ENCODE measurements at regions not wholly inside any gene's neighbourhood (a gene's known extent, or its start where the extent isn't known, plus 50 kb on each side); places are given as distances from the start of the nearest gene placed in this dataset.
"Not testable (repeated sequence)": the region's sequence is repeated elsewhere in the genome, so short reads cannot be mapped to it uniquely, and the experiment has no call there.

DNA sequence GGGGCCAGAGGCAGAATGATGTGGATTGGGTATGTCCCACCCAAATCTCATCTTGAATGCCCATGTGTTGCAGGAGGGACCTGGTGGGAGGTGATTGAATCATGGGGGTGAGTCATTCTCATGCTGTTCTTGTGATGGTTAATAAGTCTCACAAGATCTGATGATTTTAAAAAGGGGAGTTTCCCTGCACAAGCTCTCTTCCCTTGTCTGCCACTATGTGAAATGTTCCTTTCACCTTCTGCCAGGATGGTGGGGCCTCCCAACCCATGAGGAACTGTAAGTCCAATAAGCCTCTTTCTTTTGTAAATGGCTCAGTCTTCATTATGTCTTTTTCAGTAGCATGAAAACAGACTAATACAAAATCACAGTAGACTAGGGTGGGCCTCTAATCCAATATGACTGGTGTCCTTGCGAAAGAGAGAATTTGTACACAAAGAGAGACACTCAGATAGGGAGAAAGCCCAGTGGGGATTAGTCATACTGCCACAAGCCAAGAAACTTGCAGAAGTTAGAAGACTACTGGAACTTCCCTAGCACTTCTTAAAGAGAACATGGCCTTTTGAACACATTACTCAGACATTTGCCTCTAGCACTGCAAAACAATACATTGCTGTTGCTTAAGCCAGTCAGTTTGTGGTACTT is 68.4 kb downstream of the ANXA1 start:
- DNase-seq = peak; percentile 80

DNA sequence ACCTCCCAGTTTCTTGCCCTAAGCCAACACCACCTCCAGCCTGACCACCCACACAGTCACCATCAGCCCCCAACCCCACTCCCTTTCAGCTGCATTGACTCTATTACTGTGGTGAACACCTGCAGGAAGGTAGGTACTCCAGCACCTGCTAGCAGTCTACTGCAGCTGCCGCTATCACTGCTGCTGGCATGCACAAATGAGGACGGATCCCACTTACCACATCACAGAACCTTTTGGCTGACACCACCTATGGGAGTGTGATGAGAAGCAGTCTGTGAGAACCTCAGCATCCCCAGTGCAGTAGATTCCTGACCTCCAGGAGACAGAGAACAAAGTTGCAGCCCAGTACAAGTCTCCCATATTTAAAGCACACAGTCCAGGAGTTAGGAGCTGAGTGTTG is 71.9 kb downstream of the ANXA1 start:
- DNase-seq = no peak

DNA sequence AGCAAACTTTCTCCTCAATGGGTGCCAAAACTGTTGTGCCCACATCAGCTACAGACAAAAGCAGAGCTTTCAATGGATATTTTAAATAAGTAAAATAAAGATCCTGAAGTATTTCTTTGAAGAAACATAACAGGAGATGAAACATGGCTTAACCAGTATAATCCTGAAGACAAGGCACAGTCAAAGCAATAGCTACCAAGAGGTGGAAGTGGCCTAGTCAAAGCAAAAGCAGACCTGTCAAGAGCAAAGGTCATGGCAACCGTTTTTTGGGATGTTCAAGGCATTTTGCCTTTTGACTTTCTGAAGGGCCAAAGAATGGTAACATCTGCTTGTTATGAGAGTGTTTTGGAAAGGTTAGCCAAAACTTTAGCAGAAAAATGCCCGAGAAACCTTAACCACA is 77.9 kb downstream of the ANXA1 start:
- no peak for DNase-seq

DNA sequence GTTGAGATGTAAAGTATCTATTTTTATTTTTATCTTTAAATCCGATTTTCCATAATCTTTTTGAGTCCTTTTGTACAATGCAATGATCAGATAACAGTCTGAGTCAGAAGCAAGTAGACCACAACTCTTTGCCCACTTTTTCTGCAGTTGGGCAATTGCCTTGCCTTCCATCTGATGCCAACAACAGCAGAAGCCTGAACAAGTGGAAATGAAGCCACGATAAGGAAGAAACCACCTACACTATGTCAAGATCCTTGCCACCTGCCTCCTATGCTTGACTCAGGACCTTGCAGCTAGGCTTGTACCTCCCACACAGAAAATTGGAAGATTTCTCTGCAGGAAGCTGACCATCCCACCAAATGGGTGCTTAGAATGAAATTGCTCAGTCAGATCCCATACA is 78.6 kb downstream of the ANXA1 start:
- DNase-seq = no peak

DNA sequence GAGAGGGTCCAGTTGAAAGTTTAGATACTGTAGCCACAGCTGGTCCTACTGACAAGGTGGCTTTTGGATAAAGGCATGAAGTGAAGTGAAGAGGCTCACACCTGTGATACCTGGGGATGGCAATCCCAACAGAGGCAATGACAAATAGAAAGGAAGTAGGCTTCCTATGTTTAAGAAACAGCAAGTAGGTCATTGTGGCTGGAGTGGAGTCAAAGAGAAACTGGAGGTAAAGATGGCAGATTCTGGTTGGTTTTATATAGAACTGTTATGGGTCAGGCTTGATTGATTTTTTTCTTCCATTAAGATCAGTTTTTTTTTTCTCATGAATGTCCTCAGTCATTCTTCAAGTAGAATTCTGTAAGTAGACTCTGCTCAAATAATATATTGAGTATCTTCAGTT is 79.5 kb downstream of the ANXA1 start:
- no peak for DNase-seq

- DNase-seq = no peak
Observed at GRCh38 chr9:73233359-73234007, 81.8 kb downstream of the ANXA1 start.

DNA sequence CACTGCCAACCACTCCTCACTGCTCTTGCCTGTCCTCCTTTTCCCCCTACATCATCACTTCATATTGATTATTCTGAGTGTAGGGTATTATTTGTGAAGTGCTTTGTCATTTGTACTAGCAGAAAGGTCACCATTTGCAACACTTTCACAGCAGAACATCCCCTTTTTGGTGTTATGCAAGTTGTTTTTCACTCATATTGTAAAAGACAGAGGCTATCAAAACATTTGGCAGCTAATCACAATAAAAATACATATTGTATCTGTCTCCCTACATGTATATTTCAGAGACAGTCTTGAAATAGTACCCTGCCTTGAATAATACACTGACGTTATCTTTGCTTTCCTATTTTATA is 82.3 kb downstream of the ANXA1 start:
- no peak for DNase-seq

- no peak for DNase-seq
Observed at GRCh38 chr9:73237140-73237539, 85.5 kb downstream of the ANXA1 start.

- DNase-seq = no peak
Observed at GRCh38 chr9:73239570-73240265, 88.1 kb downstream of the ANXA1 start.

DNA sequence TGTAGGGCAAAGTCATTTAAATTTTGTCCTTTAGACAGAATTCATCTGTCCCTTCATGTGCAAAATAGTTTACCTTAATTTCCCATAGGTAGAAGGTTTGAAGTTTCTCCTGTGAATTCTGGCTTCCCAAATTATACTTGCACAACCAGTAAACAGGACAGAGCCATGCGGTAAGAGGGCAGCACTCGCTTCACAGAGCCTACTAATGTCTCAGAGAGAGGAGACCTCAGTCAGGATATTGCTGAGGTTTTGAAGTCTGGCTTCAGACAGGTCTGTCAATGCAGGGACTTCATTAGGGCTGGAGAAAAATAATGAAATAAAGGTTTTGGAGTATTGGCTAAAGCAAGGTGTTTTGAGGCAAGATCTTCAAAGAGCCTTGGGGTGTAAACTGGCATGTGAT is 91.4 kb downstream of the ANXA1 start:
- no peak for DNase-seq

- DNase-seq = no peak
Observed at GRCh38 chr9:73259086-73259696, 107.5 kb downstream of the ANXA1 start.

GRCh38 chr9:73260506-73260905 is 108.8 kb downstream of the ANXA1 start:
- no peak for DNase-seq

DNA sequence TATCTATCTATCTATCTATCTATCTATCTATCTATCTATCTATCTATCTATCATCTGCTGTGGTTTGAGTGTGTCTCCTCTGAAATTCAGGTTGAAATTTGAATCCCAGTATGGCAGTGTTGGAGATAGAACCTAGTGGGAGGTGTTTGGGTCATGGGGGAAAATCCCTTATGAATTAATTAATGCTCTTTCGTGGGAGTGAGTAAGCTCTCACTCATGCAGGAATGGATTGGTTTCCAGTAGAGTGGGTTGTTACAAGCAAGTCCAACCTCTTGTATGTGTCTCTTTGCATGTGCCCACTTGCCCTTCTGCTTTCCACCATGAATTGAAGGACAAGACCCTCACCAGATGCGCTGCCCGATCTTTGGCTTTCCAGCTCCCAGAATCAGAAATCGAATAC is 113.0 kb downstream of the ANXA1 start:
- DNase-seq = no peak

- DNase-seq = no peak
Observed at GRCh38 chr9:73265876-73266275, 114.2 kb downstream of the ANXA1 start.

DNA sequence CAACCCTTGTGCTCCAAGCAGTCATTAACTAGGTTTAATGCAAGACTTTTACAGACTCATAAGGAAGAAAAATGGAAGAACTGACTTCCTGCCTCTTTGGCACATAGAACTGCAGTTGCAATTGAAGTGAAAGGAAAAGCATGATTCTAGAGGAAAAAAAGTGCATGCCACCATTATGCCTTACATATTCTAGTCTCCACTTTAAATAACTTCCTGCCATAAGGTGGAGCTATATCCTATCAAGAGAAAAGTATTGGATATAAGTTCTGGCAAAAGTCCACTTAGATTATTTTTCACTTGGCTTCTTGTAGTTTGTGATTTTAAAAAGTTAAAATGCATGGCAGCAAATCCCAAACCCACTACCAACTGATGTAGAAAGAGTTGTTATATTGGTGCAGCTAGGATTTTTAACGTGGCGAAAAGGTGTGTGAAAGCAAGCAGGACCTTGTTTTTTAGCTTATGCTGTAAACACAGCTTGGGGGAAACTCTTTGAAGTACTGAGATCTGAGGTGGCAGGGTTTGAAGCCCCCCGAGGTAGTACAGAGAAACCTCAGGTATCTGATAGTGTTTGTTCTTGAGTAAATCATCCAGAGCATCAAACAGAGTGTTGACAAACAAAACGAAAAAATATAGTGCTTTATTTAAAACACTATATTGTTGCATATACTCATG is 117.9 kb downstream of the ANXA1 start:
- no peak for DNase-seq

GRCh38 chr9:73270967-73271721 is 119.5 kb downstream of the ANXA1 start:
- no peak for DNase-seq

DNA sequence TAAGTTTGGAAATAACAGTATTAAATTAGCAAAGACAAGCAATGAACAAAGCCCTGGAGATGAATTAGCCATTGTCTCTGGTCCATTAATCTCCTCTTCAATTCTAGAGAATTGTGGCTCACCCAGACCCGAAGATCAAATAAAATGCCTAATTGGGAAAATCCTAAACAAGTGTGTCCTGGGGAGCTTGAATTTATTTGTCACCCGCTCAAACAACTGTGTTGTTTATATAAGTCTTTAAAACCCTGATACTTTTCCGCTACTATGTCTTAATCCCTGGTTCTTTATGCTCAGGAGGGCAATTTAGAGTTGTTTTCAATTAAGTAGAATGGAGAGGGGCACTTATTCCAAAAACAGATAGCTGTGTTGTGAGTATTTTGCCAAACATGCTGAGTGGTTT is 128.4 kb downstream of the ANXA1 start:
- no peak for DNase-seq

- no peak for DNase-seq
Observed at GRCh38 chr9:73284377-73284776, 132.7 kb downstream of the ANXA1 start.

DNA sequence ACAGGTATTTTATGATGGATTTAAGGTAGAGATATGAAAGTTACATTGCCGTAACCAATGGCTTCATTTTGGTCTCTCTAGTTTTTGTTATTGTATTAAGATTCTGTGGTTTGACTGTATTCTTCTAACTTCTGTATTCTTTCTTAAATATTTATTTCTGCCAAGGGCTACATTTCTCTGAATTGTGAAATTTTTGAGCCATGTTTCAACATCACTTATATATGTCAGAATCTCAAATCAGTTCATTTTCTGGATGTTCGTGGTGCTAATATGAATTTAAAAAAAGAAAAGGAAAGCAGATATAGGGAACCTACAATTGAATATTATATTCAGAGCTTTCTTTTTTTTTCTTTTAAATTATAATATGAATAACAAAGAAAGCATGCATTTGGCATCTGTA is 142.7 kb downstream of the ANXA1 start:
- DNase-seq = no peak

GRCh38 chr9:73325983-73326382 is 174.3 kb downstream of the ANXA1 start:
- DNase-seq = no peak

DNA sequence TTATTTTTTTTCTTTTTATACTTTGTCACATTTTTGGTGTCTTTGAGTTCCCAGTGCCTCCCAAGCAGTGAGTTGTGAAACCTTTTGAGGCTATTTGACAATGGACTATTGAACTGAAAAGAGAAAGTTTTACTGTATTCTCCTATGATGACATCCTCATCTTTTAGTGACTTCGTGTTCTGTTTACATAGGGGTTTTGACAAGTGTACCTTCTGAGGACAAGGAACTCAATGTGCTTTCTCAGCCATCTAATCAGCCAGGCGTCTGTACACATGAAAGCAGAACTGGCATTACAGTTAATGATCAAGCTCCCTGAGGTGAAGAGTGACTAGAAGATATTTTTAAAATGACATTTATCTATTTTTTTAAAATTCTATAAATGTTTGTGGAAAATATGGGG is 175.5 kb downstream of the ANXA1 start:
- no peak for DNase-seq

- not testable (repeated sequence) for DNase-seq
Observed at GRCh38 chr9:73337182-73337581, 185.5 kb downstream of the ANXA1 start.

DNA sequence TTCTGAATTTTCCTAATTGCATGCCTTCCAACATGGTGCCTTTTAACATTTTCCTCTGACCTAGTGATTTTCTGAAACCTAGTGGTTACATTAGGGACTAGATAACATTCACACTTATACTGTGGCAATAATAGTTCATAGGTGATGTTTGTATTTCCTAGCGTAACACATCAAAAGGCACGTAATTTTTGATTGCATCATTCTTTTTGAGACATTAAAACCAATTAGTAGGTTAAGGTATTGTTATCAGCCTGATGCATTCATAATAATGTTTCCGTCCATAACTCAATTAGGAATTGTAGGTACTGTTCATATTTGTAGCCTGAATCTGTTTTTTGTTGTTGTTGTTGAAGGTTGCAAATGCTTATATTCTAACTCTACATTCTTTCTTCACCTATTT is 192.4 kb downstream of the ANXA1 start:
- no peak for DNase-seq
